Activated naive CD4-positive, alpha-beta T cell treated with anti-CD3 and anti-CD28 coated beads for 36 hours (primary cell): ENCODE measurements at regions not wholly inside any gene's neighbourhood (a gene's known extent, or its start where the extent isn't known, plus 50 kb on each side); places are given as distances from the start of the nearest gene placed in this dataset.
"Not testable (repeated sequence)": the region's sequence is repeated elsewhere in the genome, so short reads cannot be mapped to it uniquely, and the experiment has no call there.

Experiments
- CTCF ChIA-PET: fragments of 350-600 bp; sonication (Branson Sonifier 250); formaldehyde crosslinking; loops from one replicate; lab custom pipeline; 2021; ENCODE audit warnings: antibody characterized with exemption; lab: Charles Lee
- DNase-seq: peaks from one replicate; pipeline ENCODE4 v3.0.0-alpha.2; 2020
- H3K27ac Mint-ChIP-seq: one replicate; pipeline ENCODE4 v1.8.0; 2021; ENCODE audit warnings: mild to moderate bottlenecking, mixed read lengths
- H3K27me3 Mint-ChIP-seq: one replicate; pipeline ENCODE4 v1.8.0; 2021; ENCODE audit warnings: low read depth, mixed read lengths
- H3K36me3 Mint-ChIP-seq: one replicate; pipeline ENCODE4 v1.8.0; 2021; ENCODE audit warnings: low read depth, mixed read lengths
- H3K4me1 Mint-ChIP-seq: one replicate; pipeline ENCODE4 v1.8.0; 2021; ENCODE audit warnings: low read depth, mixed read lengths
- H3K4me3 Mint-ChIP-seq: one replicate; pipeline ENCODE4 v1.8.0; 2021; ENCODE audit warnings: mild to moderate bottlenecking, moderate library complexity, mixed read lengths
- H3K9me3 Mint-ChIP-seq: one replicate; pipeline ENCODE4 v1.8.0; 2021; ENCODE audit warnings: mixed read lengths
- intact Hi-C: fragments of 100-400 bp; cut with micrococcal nuclease; formaldehyde crosslinking; loops from one replicate; pipeline ENCODE4 v1.15.1; 2023

DNA sequence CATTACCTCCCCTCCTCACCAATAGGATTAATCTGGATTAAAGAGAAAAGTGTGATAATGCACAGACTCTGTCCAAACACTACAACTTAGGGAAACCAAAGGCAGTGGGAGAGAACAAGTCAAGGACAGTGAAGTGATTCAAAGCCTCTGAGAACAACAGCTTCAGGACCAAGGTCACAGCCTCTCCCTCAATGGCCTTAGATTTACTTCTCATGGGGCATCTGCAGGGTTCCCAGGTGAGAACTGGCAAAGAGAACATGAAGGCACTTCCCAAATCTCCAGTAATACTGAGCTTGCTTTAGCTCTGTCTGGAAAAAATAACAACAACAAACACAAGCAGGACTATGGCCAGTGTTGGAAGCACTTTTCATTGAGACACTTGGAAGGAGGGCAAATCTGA is 99.8 kb upstream of the GOLGA6L22 start:
- H3K9me3 Mint-ChIP-seq, H3K4me1 Mint-ChIP-seq, intact Hi-C loops, H3K27me3 Mint-ChIP-seq, H3K27ac Mint-ChIP-seq, DNase-seq, H3K36me3 Mint-ChIP-seq, H3K4me3 Mint-ChIP-seq, CTCF ChIA-PET: not testable (repeated sequence)

DNA sequence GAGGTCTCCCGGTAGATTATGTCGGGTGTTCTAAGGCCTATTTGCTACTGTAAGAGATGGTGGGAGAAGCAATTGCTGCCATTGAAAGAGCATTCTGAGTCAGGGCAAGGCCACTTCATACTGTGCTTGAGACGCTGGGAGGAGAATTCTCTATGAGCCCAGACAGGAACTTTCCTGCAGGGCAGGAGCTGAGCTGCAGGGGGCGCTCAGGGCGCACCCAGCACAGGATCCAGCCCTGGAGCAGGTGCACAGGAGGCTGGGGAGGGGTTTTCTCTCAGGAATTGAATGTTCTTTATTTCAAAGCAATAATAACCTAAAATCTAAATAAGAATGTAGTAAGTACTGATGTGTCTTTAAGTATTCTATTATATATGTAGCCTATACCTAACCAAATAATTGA is 99.1 kb upstream of the GOLGA6L22 start:
- H3K9me3 Mint-ChIP-seq, H3K4me1 Mint-ChIP-seq, H3K27me3 Mint-ChIP-seq, CTCF ChIA-PET, intact Hi-C loops, H3K36me3 Mint-ChIP-seq, H3K4me3 Mint-ChIP-seq, H3K27ac Mint-ChIP-seq: not testable (repeated sequence)
- DNase-seq: peak; percentile 10

DNA sequence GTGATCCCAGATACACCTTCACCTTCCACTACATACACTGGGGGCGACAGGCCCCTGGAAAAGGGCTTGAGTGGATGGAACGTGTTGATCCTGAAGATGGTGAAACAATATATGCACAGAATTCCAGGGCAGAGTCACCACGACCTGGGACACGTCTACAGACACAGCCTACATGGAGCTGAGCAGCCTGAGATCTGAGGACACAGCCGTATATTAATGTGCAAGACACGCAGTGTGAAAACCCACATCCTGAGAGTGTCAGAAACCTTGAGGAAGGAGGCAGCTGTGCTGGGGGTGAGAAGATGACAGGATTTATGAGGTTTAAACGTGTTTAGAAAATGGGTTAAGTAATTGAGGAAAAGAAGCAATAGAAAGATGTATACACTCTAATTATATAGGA is 98.0 kb upstream of the GOLGA6L22 start:
- intact Hi-C loops, H3K9me3 Mint-ChIP-seq, H3K36me3 Mint-ChIP-seq, H3K4me3 Mint-ChIP-seq, H3K27me3 Mint-ChIP-seq, H3K4me1 Mint-ChIP-seq, DNase-seq, CTCF ChIA-PET, H3K27ac Mint-ChIP-seq: not testable (repeated sequence)

DNA sequence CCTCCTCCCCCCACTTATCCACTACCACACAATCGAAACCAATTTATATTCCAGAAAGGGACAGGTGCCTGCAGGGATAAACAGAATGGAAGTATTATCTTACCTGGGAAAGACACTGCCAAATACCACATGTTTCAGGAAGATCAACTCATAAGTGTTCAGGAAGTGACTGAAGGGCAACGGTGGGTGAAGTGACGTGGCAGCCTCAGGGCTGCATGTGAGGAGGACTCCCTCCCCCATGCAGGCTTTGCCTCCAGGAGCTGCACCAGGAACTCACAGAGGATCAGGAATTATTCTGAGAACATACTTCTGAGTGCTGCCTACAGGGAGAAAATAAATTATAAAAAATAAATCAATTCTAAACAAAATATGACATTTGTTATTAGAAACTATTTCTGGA is 96.2 kb upstream of the GOLGA6L22 start:
- DNase-seq, H3K9me3 Mint-ChIP-seq, H3K4me3 Mint-ChIP-seq: not testable (repeated sequence)

DNA sequence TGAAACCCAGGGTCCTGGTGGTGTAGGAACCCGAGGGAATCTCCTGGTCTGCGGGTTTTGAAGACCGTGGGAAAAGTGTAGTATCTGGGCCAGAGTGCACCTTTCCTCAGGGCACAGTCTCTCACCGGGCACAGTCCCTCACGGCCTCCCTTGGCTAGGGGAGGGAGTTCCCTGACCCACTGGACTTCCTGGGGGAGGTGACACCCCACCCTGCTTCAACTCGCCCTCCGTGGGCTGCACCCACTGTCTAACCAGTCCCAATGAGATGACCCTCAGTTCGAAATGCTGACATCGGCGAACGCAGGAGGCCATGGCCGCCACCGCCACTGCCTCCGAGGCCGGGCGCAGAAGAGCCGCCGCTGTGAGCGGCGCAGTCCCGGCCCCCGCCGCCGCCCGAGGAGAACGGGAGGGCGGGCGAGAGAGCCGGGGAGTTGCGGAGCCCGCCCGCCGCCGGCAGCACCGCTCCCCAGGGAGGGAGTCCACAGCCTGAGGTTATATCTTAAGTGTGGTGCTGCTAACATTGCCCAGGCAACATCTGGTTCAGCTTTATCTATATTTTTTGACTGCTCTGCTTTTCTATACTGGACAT is 87.4 kb upstream of the GOLGA6L22 start:
- H3K4me1 Mint-ChIP-seq, H3K27ac Mint-ChIP-seq, H3K27me3 Mint-ChIP-seq, H3K9me3 Mint-ChIP-seq, DNase-seq, H3K36me3 Mint-ChIP-seq, CTCF ChIA-PET, intact Hi-C loops, H3K4me3 Mint-ChIP-seq: not testable (repeated sequence)

More for the DNA sequence above, 96.2 kb upstream of the GOLGA6L22 start:
- H3K27me3 Mint-ChIP-seq, intact Hi-C loops, H3K4me1 Mint-ChIP-seq, CTCF ChIA-PET, H3K36me3 Mint-ChIP-seq, H3K27ac Mint-ChIP-seq: not testable (repeated sequence)

DNA sequence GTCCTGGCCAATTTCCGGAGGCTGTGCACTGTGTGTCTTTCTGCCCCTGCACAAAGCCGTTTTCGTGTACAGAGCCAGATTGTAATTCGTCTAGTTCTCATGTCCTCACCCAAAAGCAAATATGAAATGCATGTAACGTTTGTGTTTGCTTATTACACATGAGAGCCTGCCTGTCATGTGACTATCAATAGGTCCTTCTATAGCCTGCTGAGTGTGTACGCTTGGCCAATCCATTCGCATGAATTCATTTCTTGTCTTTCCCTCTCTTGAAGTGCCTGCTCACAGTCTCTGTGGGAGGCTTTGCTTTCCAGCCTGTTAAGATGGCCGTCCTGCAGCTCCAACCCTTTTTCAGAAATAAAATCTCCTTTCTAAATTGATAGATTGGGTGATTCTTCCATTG is 84.2 kb upstream of the GOLGA6L22 start:
- intact Hi-C loops, H3K4me3 Mint-ChIP-seq, H3K27ac Mint-ChIP-seq, H3K4me1 Mint-ChIP-seq, DNase-seq, CTCF ChIA-PET, H3K27me3 Mint-ChIP-seq, H3K9me3 Mint-ChIP-seq, H3K36me3 Mint-ChIP-seq: not testable (repeated sequence)

DNA sequence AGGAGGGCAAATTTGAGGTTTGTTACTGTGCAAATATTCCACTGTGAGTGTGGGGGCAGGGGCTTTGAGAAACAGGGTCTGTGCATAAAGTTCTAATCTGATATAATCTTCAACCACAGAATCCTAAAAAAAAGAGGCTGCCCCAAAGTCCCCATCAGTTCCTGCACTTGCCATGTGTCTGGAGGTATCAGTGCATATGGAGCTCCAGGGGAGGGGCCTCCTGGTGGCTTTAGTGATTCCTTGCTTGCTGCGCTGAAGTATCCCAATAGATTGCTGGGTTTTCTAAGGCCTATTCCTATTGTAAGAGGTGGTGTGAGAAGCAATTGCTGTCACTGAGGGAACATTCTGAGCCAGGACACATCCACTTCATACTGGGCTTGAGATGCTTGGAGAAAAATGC is 82.9 kb upstream of the GOLGA6L22 start:
- H3K27ac Mint-ChIP-seq, CTCF ChIA-PET, H3K27me3 Mint-ChIP-seq, H3K4me3 Mint-ChIP-seq, H3K36me3 Mint-ChIP-seq, H3K4me1 Mint-ChIP-seq, DNase-seq, H3K9me3 Mint-ChIP-seq, intact Hi-C loops: not testable (repeated sequence)

DNA sequence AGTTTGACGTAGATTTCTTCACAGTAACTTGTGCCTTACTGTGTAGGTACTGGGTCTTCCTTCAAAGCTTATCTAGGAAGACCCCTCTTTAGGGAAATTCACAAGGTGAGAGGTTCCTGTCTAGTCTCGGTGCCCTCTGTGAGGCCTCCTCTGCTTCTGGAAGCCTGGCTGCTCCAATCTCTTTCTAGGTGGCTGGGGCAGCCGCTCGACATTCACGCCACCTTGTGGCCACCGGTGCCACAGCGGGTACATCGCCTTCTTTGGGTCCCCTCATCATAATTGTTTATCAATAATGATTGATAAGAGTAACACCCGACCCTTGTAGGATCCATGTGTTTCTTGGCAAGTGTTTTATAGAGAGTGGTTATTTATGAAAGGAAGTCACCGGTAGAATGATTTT is 80.8 kb upstream of the GOLGA6L22 start:
- H3K27ac Mint-ChIP-seq, CTCF ChIA-PET, H3K4me1 Mint-ChIP-seq, H3K36me3 Mint-ChIP-seq, DNase-seq, H3K27me3 Mint-ChIP-seq, intact Hi-C loops, H3K4me3 Mint-ChIP-seq, H3K9me3 Mint-ChIP-seq: not testable (repeated sequence)

DNA sequence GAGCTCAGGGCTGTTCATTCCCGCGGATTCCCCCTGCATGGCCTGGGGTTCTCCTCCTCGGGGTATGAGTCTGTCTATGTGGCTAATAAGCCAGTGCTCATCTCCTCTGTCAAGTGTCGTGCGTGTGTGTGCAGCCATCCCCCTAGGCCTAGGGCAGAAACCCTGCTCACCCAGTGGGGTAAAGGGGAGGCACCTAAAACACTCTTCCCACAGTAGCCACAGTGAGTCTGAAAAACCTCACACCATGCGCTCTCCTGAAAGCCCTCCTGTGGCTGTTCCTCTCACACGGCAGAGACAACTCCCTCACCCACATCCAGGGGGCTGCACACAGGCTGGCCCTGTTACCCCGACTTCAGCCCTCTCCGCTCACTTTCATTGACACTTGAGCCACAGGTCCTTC is 71.0 kb upstream of the GOLGA6L22 start:
- H3K36me3 Mint-ChIP-seq, H3K27ac Mint-ChIP-seq, H3K9me3 Mint-ChIP-seq, DNase-seq, CTCF ChIA-PET, H3K4me1 Mint-ChIP-seq, intact Hi-C loops, H3K27me3 Mint-ChIP-seq, H3K4me3 Mint-ChIP-seq: not testable (repeated sequence)

DNA sequence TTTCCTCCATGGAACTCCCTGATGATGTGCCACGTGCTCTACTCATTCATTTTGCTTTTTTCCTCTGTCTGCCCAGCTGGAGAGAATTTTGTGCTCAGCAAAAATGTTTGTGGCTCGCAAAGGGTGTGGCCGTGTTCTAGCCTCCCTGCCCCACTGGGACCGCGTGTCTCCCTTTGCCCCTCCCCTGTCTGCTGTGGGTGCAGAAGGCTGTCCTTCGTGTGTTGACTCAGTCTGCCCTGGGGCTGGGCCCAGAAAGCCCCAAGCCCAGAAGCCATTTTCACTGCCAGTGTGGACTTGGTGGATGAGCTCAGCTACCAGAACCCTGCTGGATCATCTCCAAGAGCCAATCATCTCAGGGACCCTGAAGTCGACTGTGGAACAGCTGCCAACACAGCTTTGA is 70.3 kb upstream of the GOLGA6L22 start:
- H3K27me3 Mint-ChIP-seq, H3K4me3 Mint-ChIP-seq, H3K36me3 Mint-ChIP-seq, H3K4me1 Mint-ChIP-seq, H3K27ac Mint-ChIP-seq, H3K9me3 Mint-ChIP-seq, intact Hi-C loops, CTCF ChIA-PET, DNase-seq: not testable (repeated sequence)

DNA sequence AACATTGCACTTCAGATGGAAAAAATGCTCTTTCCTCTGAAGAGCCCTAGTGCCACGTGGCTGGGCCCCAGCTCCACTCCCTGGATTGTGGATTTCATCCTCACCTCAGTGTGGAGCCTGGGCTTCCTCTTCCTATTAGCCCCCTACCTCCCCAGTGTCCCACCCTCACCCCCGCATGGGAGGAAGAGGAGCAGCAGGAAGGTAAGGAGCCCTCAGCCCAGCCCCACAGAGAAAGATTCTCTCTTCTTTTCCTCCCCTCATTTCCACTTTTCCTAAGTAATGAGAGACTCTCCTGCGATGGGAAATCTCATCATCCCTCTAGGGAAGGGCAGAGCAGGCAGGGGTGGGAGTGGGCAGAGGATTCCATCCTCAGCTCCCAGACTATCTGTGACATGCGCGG is 57.5 kb upstream of the GOLGA6L22 start:
- intact Hi-C loops, DNase-seq, H3K4me3 Mint-ChIP-seq, H3K9me3 Mint-ChIP-seq, H3K36me3 Mint-ChIP-seq, CTCF ChIA-PET, H3K4me1 Mint-ChIP-seq, H3K27ac Mint-ChIP-seq, H3K27me3 Mint-ChIP-seq: not testable (repeated sequence)

DNA sequence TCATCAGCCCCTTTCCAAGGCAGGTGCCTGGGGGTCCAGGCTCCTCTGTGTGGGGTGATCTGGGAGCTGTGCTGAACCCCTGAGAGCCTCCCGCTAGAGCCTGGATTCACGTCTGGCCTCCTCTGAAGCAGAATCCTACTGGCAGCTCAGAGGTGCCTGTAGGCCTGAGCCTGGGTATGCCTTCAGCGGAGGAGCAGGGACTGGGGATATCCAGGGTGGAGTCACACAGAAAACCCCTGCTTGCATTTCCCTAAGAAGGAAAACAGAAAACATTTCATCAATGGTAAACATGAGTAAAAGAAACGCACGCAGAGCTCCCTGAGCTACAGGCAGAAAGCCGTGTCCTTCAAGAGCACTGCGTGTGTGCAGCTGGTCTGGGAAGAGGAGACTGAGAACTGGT is 57.0 kb upstream of the GOLGA6L22 start:
- H3K27me3 Mint-ChIP-seq, H3K27ac Mint-ChIP-seq, CTCF ChIA-PET, intact Hi-C loops, H3K4me3 Mint-ChIP-seq, H3K36me3 Mint-ChIP-seq, H3K4me1 Mint-ChIP-seq, H3K9me3 Mint-ChIP-seq, DNase-seq: not testable (repeated sequence)

DNA sequence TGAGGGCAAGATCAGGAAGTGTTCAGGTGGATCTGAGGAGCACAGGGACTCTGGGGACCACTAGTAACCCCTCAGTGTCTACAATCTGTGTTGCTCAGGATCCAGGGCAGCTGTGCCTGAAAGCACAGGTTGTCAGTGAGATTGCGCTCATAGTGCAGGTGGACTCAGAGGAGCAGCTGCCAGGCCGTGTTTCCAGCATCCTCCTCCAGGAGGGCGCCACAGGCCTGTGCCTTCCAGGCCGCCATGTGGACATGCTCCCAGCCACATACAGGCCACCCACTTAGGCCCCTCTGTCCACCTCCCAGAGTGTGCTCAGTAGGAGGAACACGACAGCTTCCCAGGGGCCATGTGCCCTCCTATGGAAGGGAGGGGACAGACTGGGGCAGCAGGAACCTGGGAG is 52.9 kb upstream of the GOLGA6L22 start:
- CTCF ChIA-PET, H3K9me3 Mint-ChIP-seq, H3K27ac Mint-ChIP-seq, H3K27me3 Mint-ChIP-seq, DNase-seq, H3K4me1 Mint-ChIP-seq, H3K4me3 Mint-ChIP-seq, intact Hi-C loops, H3K36me3 Mint-ChIP-seq: not testable (repeated sequence)
